ENCODE measurements at regions not wholly inside any gene's neighbourhood (a gene's known extent, or its start where the extent isn't known, plus 50 kb on each side); places are given as distances from the start of the nearest gene placed in this dataset.

- TF ChIP-seq CTCF (IDR thresholded peaks at IDR 0.05; ENCODE audit: low read depth, low read length, poor library complexity, severe bottlenecking) (no peak), EZH2phosphoT487 (IDR thresholded peaks at IDR 0.05; ENCODE audit: borderline replicate concordance, low read length) (no peak)
Measured at GRCh38 chr20:40320517-40321011, 368.5 kb downstream of the MAFB start.

Data from DOHH2 (cell line).